Upper lobe of left lung (tissue), 6 donors: ENCODE measurements at regions not wholly inside any gene's neighbourhood (a gene's known extent, or its start where the extent isn't known, plus 50 kb on each side); places are given as distances from the start of the nearest gene placed in this dataset.

Experiments used
- ATAC-seq, 2 donors: fragments of 200-7000 bp; cut with Tn5 transposase; one replicate each; pipeline ENCODE4 v1.9.1; 2022; ENCODE audit warnings: mild to moderate bottlenecking in 2 of 2, moderate library complexity in 2 of 2; ENCODE audit not compliant: low FRiP score in 2 of 2
- DNase-seq, 2 donors: peaks; one replicate each; pipeline ENCODE4 v3.0.0-alpha.2; 2019 to 2020
- H3K27ac ChIP-seq, 4 donors: fragments of 200-600 bp; sonication (generic); one replicate each; pipeline ENCODE4 v1.5.1; 2016 to 2019
- H3K27me3 ChIP-seq, 4 donors: fragments of 200-600 bp; sonication (generic); one replicate each; pipeline ENCODE4 v1.5.1; 2017 to 2019
- H3K36me3 ChIP-seq, 4 donors: fragments of 200-600 bp; sonication (generic); one replicate each; pipeline ENCODE4 v1.5.1; 2016 to 2019
- H3K4me1 ChIP-seq, 4 donors: fragments of 200-600 bp; sonication (generic); one replicate each; pipeline ENCODE4 v1.5.1; 2018 to 2019
- H3K4me3 ChIP-seq, 4 donors: fragments of 200-600 bp; sonication (generic); one replicate each; pipeline ENCODE4 v1.5.1; 2017 to 2019; ENCODE audit warnings: mild to moderate bottlenecking in 2 of 4, moderate library complexity in 1 of 4
- H3K9me3 ChIP-seq, 4 donors: fragments of 200-600 bp; sonication (generic); one replicate each; pipeline ENCODE4 v1.5.1; 2018 to 2019
- CTCF ChIP-seq, 6 experiments: fragments of 450-650 bp in 4 of 6; fragments of 200-600 bp in 2 of 6; sonication (generic) in 2 of 6; IDR thresholded peaks; one replicate each; pipeline ENCODE4 v1.5.1; 2016 to 2019; ENCODE audit warnings: antibody characterized with exemption in 6 of 6
- EP300 ChIP-seq, 4 donors: sonication (generic); formaldehyde crosslinking; IDR thresholded peaks; one replicate each; pipeline ENCODE4 v1.5.1; 2017; ENCODE audit warnings: antibody characterized with exemption in 4 of 4, control low read depth in 2 of 4
- POLR2A ChIP-seq, 4 donors: fragments of 450-650 bp; IDR thresholded peaks; one replicate each; pipeline ENCODE4 v1.5.1; 2016 to 2017; ENCODE audit warnings: antibody characterized with exemption in 4 of 4, mild to moderate bottlenecking in 2 of 4
- POLR2AphosphoS5 ChIP-seq, 2 donors: sonication (generic); formaldehyde crosslinking; IDR thresholded peaks; one replicate each; pipeline ENCODE4 v1.5.1; 2017; ENCODE audit warnings: antibody characterized with exemption in 2 of 2
- WGBS, 2 donors: methylation state at CpG; one replicate each; pipeline ENCODE4 v1.1.5; 2017 to 2018; 5-methylcytosine and 5-hydroxymethylcytosine counted together
- donor health status: DM: no; HTN: no; CAD: no; lungs with moderate emphysema.
- donor health status: DM: no; HTN: yes; CAD: no; lungs with severe emphysema.

- H3K27ac ChIP-seq: no peak overlapping the region
- TF ChIP-seq POLR2A (IDR thresholded peaks at IDR 0.05) (no peak), EP300 (IDR thresholded peaks at IDR 0.05) (no peak), POLR2AphosphoS5 (IDR thresholded peaks at IDR 0.05) (no peak), CTCF (IDR thresholded peaks at IDR 0.05) (no peak)
- no peaks in the 10 kb centered on the region for H3K4me1 ChIP-seq
- H3K36me3 ChIP-seq: no peaks in the 10 kb centered on the region
- DNase-seq (no peak), ATAC-seq (no peak)
- WGBS, 2 donors: 67 to 68% methylated on average over 3 of the region's 3 CpGs
- H3K9me3 ChIP-seq: no peaks in the 10 kb centered on the region
- no peak overlapping the region for H3K4me3 ChIP-seq
- H3K27me3 ChIP-seq: no peaks in the 10 kb centered on the region
Measured at GRCh38 chr13:89750371-89750770, 1597.1 kb upstream of the MIR17HG start.

- Histone ChIP-seq H3K36me3 (no peaks in the 10 kb centered on the region), H3K4me1 (no peaks in the 10 kb centered on the region), H3K27ac (no peak overlapping the region), H3K4me3 (no peak overlapping the region), H3K27me3 (no peaks in the 10 kb centered on the region), H3K9me3 (peaks cover 0 to 6% (median 0%) of the 10 kb centered on the region in 4 donors)
- DNase-seq (no peak), ATAC-seq (no peak)
- no peak for TF ChIP-seq POLR2A (IDR thresholded peaks at IDR 0.05)
- 91 to 94% methylated on average over 4 of the region's 4 CpGs for WGBS, 2 donors
Measured at GRCh38 chr13:89751432-89751930, 1596.0 kb upstream of the MIR17HG start.

GRCh38 chr13:89752394-89752793, 1595.1 kb upstream of the MIR17HG start:
- H3K9me3 ChIP-seq: peaks cover 0 to 6% (median 0%) of the 10 kb centered on the region in 4 donors
- H3K4me3 ChIP-seq: no peak overlapping the region
- H3K36me3 ChIP-seq: no peaks in the 10 kb centered on the region
- ATAC-seq: no peak
- no peak overlapping the region for H3K27ac ChIP-seq
- H3K27me3 ChIP-seq: no peaks in the 10 kb centered on the region
- no peaks in the 10 kb centered on the region for H3K4me1 ChIP-seq
- DNase-seq: no peak
- WGBS, 2 donors: 69 to 87% methylated on average over 1 of the region's 1 CpG
- no peak for TF ChIP-seq POLR2AphosphoS5 (IDR thresholded peaks at IDR 0.05)
- no peak for TF ChIP-seq POLR2A (IDR thresholded peaks at IDR 0.05)
- TF ChIP-seq EP300 (IDR thresholded peaks at IDR 0.05): no peak
- TF ChIP-seq CTCF (IDR thresholded peaks at IDR 0.05): no peak

- Histone ChIP-seq H3K4me3 (no peak overlapping the region), H3K9me3 (peaks cover 0 to 6% (median 0%) of the 10 kb centered on the region in 4 donors), H3K4me1 (no peaks in the 10 kb centered on the region), H3K36me3 (no peaks in the 10 kb centered on the region), H3K27me3 (no peaks in the 10 kb centered on the region), H3K27ac (no peak overlapping the region)
- TF ChIP-seq EP300 (IDR thresholded peaks at IDR 0.05) (no peak), POLR2AphosphoS5 (IDR thresholded peaks at IDR 0.05) (no peak), POLR2A (IDR thresholded peaks at IDR 0.05) (no peak), CTCF (IDR thresholded peaks at IDR 0.05) (no peak)
- 83 to 89% methylated on average over 2 of the region's 2 CpGs for WGBS, 2 donors
- ATAC-seq (no peak), DNase-seq (no peak)
Measured at GRCh38 chr13:89755729-89756492, 1591.6 kb upstream of the MIR17HG start.

- Histone ChIP-seq H3K27me3 (no peaks in the 10 kb centered on the region), H3K9me3 (no peaks in the 10 kb centered on the region), H3K4me3 (no peak overlapping the region), H3K27ac (no peak overlapping the region), H3K4me1 (no peaks in the 10 kb centered on the region), H3K36me3 (no peaks in the 10 kb centered on the region)
- DNase-seq: no peak
- WGBS, 2 donors: 87% methylated on average over 1 of the region's 1 CpG
- ATAC-seq: no peak
- TF ChIP-seq POLR2A (IDR thresholded peaks at IDR 0.05) (no peak), CTCF (IDR thresholded peaks at IDR 0.05) (no peak), EP300 (IDR thresholded peaks at IDR 0.05) (no peak), POLR2AphosphoS5 (IDR thresholded peaks at IDR 0.05) (no peak)
Measured at GRCh38 chr13:89763005-89763404, 1584.5 kb upstream of the MIR17HG start.
